Left kidney (tissue), 1 donor: ENCODE measurements at regions not wholly inside any gene's neighbourhood (a gene's known extent, or its start where the extent isn't known, plus 50 kb on each side); places are given as distances from the start of the nearest gene placed in this dataset.

ENCODE experiments used
- DNase-seq: peaks from one replicate; pipeline ENCODE4 v3.0.0-alpha.2; 2013

- DNase-seq = no peak
Observed at GRCh38 chr20:24718277-24718676, 230.8 kb upstream of the CST7 start.

- no peak for DNase-seq
Observed at GRCh38 chr20:24718696-24719095, 230.4 kb upstream of the CST7 start.

DNA sequence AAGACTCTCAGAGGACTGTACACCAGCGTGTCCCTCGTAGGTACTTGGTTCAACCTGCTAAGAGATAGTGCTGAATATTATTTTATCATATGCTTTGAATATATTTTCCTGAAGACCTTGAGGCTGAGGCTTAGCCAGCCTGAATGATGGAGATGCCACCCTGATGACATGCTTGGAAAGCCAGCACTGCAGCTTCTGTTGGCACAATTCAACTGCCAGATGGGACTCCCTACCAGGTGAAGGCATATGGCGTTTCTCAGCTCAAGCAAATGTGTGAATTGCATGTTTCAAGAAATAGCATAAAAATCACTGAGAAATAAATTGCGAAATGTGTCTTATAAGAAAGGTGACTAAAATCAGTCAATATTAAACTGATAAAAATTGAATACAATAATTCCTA is 228.1 kb upstream of the CST7 start:
- no peak for DNase-seq

DNA sequence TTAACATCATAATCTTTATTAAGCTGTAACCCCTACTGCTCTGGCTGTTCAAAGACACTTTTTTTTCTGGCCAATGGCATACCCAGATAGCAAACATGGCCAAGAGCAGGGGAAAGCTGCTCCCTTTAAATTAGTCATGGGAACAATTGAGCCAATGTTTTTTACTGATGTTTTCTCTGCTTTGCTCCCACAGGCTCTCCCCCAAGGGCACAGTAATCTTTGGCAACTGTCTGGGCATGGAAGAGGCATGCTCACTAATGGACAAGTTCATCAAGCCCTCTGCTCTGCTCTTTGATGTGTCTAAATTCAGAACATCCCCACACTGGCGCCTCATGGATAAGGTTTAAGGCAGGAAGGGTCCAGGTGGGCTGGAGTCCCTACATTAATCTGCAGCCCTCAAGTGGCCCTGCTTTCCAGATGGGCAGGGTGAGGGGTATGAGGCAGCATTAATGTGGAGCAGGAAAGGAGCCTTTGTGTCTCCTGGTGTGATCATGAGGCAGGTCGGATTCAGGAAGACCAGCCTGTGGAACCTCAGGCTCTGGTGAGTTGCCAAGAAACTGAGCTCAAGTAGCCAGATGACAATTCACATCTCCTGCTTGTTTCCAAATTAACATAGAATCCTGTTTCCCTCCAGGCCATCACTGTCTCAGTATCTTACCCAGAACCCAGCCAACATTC is 227.0 kb upstream of the CST7 start:
- DNase-seq = no peak

GRCh38 chr20:24722586-24722985 is 226.5 kb upstream of the CST7 start:
- DNase-seq = no peak

DNA sequence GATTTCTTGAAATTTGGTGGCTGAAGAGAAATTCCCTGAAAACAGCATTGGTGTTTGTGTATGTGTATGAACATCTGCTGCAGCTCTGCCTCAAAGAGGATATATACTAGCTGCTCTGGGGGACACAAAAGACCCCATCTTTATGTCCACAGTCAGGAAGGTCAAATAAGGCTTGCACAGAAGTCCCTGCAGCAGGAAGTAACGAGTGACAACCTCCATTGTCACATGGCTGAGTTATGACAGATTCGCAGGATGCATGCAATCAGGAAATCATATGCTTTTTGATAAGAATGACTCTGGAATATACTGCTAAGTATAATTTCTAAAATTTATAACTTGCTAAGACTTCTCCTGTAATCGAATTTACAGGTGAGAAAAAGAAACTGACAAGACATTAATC is 225.9 kb upstream of the CST7 start:
- no peak for DNase-seq

GRCh38 chr20:24723647-24724352 is 225.3 kb upstream of the CST7 start:
- no peak for DNase-seq

GRCh38 chr20:24724982-24725533 is 224.0 kb upstream of the CST7 start:
- DNase-seq = no peak

GRCh38 chr20:24727795-24728194 is 221.3 kb upstream of the CST7 start:
- no peak for DNase-seq

GRCh38 chr20:24729896-24730605 is 219.0 kb upstream of the CST7 start:
- DNase-seq = no peak

- DNase-seq = no peak
Observed at GRCh38 chr20:24730750-24731149, 218.3 kb upstream of the CST7 start.

GRCh38 chr20:24731312-24731711 is 217.8 kb upstream of the CST7 start:
- DNase-seq = no peak

DNA sequence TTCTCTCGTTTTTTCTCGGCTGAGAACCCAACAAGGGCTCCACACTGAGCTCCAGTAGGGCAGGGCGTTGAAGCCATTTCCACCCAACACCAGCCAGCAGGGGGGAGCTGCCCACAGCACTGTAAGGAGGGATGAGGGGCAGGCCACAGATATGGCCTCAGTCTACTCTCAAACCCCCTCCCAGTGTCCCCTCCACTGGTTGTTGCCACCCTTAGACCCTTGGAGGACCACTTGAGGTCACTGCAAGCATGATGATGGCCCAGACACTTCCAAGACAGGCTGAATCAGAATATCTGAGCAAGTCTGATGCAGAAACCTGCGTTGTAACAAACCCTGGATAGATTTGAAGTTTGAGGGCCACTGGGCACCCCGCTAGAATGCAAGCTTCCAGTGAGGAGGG is 217.0 kb upstream of the CST7 start:
- DNase-seq = no peak

DNA sequence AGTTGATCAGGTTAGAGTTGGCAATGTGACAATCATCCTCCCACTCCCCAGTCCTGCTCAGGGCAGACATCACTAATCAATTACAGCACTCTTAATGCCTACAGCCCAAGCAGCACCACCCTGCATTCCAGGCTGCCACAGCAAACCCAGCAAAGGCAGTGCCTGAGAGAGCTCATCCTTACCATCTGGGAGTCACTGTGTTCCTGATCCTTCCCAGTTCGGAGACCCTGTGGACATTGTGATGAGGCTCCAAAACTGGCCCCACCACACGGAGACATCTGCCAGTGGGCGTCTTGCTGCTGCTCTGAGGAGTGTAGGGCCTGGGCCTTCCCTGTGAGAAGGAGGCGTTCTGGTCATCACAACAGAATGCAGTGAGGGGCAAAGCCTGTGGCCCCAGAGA is 216.5 kb upstream of the CST7 start:
- DNase-seq = no peak

- no peak for DNase-seq
Observed at GRCh38 chr20:24733416-24733815, 215.7 kb upstream of the CST7 start.

- DNase-seq = no peak
Observed at GRCh38 chr20:24734139-24734538, 214.9 kb upstream of the CST7 start.

- no peak for DNase-seq
Observed at GRCh38 chr20:24735263-24735662, 213.8 kb upstream of the CST7 start.

DNA sequence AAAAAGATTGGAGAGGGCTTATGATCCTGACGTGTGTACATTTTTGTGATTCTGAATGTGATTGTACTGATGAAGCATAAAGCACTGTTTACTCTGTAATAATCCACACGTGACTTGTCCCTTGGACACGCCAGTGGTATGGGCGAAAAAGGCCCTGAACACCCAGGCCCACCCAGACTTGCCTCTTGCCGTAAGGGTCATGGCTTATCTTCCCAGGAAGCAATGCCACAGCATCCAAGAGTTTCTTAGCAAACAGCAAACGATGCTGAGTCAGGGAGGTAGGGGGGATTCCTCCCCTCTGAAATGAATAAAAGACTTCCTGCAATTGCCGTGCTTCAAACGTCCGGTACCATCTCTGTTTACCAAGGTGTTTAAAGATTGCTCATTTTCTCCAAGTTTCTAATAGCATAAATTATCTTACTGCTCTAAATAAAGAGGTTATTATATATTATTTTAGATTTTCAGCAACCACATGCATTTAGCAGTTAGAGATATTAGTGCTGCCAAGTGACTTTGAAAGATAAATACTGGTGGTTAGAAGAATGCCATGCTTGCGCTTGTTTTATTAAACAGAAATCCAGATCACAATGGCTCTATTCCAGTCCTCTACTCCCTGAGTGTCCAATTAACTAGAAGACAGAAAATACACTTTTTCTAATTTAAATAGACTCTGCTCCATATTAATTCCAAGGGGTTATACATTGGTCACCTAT is 212.8 kb upstream of the CST7 start:
- DNase-seq = no peak

DNA sequence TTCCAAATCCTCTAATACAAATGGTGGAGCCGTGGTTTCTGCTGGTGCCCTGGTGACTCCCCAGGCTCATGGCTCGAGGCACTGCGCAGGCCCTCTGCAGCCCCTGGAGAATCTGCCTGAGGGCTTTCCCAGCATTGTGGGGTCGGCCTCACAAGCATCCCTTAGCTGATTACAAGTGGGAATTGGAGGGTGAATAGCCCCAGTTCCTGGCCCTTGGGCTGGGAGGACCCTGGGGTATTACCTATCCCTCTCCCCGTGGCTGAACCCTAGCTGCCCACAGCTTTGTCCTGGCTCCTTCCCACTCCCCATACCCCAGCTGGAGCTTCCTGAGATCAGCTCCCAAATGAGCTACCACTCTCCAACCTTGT is 212.2 kb upstream of the CST7 start:
- no peak for DNase-seq

GRCh38 chr20:24737212-24737850 is 211.7 kb upstream of the CST7 start:
- no peak for DNase-seq

DNA sequence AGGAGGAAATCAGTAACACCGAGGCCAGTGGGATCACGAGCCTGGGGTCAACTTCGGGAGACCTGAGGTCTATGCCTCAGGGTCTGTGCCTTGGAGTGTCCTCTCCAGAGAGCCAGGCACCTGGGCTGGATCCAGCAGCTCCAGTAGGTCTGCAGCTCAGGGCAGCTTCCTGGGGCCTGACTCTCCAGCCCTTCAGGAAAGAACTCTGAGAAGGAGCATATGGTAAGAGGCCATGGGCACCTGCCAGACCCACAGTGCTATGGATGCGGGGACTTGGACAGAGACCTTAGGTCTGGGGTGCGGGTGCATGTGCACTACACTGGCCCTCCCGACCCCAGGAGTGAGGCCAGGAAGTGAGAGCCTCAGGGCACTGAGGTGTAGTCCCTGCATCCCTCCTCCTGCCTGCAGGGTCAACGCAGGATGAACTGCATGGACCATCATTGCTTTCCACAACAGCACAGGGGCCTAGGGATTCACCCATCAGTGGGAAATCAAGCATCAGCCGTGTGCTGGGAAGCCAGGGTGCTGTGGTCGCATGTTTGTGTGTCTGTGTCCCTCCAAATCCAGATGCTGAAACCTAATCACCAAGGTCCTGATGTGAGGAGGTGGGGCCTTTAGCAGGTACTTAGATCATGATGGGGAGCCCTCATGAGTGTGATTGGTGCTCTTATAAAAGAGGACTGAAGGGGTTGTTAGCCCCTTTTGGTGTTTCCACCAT is 210.9 kb upstream of the CST7 start:
- DNase-seq = no peak
